Renal cortical epithelial cell (primary cell): ENCODE measurements at regions not wholly inside any gene's neighbourhood (a gene's known extent, or its start where the extent isn't known, plus 50 kb on each side); places are given as distances from the start of the nearest gene placed in this dataset.

Experiments
- DNase-seq: peaks from one replicate; pipeline ENCODE4 v3.0.0-alpha.2; 2011; ENCODE audit warnings: low read depth

DNA sequence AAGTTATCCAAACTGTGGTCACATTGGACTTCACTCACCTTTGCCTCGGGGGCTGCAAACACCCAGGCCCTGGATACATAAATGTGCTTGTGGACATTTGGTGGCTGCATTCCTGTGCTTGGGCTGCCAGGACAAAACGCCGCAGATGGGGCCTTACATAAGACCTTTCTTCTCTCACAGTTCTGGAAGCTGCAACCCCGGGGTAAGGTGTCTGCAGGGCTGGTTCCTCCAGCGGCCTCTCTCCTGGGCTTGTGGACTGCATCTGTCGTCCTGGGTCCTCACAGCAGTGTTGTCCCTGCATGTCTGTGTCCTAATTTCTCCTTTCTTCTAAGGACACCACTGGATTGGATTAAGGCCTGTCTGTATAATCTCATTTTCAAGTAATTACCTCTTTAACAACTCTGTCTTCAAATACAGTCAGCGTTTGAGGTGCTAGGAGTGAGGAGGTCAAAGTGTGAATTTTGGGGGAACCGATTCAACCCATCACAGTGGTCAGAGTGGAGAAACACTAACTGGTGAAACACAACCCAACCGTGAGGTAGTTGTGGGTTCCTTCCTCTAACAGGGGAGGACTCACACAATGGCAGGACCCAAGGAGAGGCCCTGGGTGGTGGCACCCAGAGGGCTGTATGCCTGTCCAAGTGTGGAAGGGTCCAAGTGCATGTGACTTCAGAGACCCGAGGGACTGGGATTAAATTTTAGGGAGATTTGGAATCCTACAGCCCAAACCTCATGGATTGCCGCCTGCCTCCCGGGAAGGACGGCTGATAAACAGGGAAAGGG lies 415.6 kb downstream of the IRX2 start:
- DNase-seq: no peak

DNA sequence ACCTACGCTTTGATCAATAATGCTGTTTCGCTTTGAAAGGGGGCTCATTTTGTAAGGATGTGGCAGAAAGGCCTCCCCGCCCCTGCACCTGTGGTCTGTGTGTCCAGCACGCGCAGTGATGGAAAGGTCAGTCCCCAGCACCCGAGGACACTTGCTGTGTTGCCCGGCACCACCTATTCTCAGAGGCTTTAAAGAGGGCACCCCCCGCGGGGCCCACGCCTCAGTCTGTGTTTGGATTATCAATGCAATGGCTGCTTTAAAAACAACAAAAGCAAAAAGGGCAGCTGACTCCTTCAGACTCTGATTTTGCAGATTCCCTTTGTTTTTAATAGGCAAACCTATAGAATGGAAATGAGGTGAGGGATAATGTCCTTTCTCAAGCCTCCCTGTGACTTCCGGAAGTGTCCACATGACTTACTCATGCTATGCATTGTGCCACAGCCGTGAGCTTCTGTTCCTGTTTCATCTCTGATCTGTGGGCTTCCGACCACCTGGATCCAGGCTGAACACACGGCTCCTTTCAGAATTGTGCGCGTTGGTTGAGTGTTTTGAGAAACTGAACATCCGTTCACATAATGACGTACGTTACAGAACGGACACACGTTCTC lies 416.2 kb downstream of the IRX2 start:
- no peak for DNase-seq

DNA sequence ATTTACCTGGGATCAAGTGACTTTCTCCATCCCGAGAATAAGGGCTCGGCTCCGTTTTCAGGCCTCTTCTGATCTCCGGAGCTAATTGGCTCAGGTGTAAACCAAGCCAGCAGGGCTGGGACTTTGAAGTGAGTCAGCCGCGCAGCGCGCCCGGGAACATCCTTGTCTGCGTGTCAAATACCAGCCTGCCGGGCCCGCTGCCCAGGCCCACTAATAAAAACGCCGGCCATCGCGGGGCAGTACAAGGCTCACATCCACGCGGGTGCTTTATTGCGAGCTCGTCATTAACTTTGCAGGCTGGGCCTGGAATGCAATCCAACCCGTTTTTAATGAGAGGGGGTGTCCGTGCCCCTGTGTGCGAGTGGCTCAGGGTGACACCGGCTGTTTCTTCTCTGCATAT lies 416.8 kb downstream of the IRX2 start:
- DNase-seq: no peak

DNA sequence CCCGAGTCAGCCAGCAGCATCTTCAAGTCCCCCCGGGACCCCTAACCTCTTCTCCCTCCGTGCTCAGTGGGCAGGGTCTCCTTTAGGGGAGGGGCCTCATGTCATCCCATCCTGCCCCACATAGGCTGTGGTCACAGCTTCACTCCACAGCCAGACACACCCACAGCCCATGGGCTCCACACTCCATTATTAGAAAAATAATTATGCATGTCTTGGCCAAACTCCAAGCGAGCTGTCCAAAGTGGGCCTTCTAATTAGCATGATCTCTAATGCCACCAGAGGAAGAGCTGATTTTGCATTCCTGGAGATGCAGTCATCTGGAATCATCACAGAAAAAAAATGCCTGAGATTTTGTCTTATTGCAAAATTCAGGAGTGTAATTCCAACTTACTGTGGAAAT lies 418.2 kb downstream of the IRX2 start:
- no peak for DNase-seq

DNA sequence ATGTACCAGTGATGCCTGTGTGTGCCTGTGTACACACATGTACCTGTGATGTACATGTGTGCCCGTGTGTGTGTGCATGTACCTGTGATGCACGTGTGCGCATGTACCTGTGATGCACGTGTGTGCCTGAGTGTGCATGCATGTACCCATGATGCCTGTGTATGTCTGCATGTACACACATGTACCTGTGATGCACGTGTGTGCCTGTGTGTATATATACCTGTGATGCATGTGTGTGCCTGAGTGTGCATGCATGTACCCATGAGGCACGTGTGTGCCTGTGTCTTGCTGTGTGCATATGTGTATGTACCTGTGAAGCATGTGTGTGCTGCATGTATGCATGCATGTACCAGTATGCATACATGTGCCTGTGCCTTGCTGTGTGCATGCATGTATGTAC lies 419.0 kb downstream of the IRX2 start:
- DNase-seq: no peak

DNA sequence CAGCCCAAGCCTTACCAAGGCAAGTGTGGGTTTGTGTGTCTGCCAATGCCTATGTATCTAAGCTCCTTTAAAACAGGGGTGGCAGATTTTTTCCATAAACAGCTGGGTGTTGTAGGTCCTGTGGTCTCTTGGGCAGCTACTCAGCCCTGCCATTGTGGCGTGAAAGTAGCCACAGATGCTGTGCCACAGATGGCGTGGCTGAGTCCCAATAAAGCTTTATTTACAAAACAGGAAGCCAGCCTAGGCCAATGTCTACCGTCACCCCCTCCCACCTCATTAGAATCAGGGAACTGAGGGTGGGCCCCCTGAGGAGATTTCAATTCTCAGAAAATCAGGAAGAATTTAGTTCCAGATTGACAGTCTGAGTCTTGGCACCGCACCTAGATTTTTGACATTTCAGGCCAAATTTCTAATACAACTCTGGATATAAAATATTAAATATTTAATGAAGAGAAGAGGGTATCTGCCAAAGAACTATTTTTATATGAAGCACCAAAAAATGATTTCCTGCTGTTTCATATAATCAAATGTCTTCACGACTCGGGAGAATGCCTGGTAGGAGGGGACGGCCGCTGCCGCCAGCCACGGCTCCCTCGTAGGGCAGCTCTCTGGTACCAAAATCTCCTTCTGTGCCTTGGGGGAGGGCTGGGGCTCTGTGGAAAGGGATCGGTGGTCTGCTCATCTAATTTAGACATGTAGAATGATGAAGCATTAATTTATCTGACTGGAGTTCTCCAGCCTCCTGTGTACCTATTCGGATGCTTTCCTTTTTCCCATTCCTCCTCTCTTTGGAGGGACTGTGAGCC lies 420.9 kb downstream of the IRX2 start:
- no peak for DNase-seq

DNA sequence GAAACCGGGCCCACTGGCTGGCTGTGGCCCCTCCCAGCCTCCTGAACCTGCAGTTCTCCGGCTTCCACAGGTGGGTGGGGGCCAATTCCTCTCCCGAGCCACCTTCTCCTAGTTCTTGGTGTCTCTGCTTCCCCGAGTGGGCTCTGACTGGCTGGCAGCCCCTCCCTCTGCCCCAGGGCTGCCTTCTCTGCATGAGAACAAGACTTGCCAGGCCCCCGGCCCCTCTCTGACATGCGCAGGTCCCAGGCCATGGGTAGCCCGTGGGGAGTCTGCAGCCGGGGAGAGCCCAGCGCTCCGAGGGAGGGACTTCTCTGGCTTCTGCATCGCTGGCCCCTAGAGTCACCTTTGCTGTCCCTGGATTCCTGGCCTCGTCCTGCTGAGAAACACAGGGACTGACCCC lies 421.7 kb downstream of the IRX2 start:
- no peak for DNase-seq

DNA sequence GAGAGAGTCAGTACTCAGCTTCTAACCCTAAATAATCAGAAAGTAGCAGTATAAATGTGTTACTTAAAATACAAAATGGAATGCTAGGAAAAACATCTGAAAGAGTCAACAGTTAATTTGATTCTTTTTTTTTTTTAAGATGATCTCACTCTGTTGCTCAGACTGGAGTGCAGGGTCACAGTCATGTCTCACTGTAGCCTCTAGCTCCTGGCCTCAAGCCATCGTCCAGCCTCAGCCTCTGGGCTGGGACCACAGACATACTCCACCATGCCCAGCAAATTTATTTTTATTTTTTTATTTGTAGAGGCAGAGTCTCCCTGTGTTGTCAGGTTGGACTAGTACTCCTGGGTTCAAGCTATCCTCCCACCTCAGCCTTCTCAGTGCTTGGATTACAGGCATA lies 424.9 kb downstream of the IRX2 start:
- no peak for DNase-seq

DNA sequence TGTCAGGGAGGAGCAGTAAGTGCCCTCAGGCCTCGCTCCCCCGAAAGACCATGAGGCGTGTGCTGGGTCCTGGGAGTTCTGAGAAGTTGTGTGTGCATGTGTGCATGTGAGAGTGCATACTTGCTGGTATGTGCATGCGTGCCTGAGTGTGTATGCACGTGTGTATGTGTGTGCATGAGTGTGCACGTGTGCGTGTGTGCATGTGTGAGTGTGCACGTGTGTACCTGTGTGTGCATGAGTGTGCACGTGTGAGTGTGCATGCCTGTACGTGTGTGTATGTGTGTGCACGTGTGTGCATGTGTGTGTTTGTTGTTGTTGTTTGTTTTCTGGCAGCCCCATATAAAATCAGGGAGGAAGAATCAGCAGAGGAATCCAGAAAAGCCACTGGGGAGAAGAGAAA lies 426.7 kb downstream of the IRX2 start:
- DNase-seq: no peak

DNA sequence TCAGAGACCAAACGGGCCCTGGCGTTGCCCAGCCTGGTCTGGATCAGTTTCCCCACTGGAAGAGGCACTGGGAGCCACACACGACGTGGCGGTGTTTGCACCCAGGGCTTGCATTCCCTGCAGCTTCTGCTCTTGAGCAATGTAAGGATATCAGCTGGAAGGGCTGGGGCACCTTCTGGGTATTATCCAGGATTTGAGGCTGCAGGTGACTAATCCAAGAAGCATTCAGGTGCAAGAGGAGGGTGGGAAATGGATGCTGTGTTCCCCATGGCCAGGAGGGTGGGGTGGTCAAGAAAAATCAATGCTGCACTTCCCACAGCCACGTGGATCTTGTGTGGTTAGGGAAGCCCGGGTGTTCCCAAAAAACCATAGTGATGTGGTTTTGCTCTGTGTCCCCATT lies 430.9 kb downstream of the IRX2 start:
- no peak for DNase-seq

DNA sequence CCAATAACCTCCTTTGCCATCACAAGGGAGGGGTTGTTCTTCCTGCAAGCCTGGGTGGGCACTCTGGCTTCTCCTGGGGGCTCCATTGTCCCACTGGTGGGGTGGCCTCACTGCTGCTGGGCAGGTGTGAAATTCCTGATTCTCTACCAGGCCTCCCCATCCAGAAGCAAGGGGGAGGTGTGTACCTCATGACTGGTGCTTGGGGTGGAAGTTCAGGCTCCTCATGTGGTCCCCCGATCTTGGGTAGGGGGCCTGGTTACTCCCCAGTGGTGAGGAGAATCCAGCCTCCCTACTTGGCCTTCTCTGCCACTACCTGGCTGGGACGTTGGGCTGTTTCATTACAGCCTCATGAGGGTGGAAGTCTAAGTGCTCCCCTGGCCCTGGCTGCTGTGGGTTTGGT lies 433.9 kb downstream of the IRX2 start:
- DNase-seq: no peak

DNA sequence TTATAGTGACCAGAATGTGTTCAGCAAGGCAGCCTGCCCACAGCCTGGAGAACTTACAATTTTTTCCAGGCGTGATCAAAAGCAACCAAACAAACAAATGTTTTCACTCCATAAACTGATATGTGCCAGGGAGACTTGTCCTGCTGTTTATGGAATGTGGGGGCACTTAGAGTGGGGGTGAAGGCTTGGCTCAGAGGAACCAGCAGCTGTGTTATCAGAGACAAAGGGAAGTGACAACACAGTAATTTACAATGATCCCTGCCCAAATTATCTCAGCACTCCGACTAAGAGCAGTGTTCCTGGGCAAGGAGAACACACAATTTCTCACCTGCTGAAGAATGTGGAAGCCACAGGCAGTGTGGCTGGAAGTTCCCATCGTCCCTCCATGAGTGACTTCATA lies 429.1 kb upstream of the IRX4 start:
- DNase-seq: no peak

DNA sequence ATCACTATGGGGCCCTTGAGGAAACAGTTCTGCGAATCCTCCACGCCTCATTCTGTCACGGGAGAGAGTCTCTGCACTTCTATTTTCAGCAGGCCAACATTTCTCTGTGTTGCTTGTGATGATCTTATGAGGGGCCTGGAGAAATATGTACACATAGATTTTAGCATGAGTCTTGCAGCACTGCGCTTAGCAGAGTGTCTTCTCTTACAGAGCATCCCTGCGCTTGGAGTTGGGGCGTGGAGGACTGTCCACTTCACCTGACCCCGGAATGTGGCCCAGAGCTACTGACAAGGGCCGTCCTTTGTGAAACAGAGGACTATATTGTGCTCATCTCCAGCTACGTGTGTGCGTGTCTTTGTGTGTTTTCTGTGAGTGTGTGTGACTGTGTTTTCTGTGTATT lies 428.2 kb upstream of the IRX4 start:
- no peak for DNase-seq

DNA sequence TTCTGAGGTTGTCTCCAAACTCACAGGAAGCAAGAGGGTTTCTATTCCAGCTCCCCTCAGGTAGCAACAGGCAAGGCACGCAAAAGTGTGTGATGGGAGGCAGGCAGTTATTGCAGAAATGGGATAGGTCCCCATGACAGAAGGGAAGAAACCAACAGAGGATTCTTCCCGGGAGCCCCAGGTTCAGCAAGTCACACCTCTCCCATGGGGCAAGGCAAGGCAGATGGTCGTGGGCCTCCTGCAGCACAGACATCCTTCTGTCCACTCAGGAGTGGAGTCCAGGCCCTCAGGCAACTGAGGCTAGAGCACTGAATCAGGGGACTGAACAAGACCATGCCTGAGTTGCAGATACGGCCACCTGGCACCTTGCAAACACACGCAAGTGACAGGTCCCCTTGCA lies 424.9 kb upstream of the IRX4 start:
- DNase-seq: no peak

DNA sequence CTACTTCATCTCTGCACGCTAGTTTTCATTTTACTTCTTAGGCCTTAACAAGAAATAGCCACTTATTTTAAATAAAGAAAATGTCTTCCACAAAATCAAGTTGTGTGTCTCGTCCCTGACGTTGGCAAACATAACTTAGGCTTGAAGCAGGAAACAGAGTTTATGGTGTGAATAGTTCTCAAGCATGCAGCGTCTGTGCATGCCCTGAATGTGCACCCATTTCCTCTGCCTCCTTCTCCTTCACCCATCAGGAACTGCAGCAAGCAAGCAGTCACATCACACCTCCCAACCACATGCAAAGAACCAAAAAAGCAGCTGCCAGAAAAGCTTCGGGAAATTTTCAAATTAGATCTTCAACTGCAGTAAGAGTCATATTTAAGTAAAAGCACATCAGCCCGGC lies 424.0 kb upstream of the IRX4 start:
- no peak for DNase-seq

DNA sequence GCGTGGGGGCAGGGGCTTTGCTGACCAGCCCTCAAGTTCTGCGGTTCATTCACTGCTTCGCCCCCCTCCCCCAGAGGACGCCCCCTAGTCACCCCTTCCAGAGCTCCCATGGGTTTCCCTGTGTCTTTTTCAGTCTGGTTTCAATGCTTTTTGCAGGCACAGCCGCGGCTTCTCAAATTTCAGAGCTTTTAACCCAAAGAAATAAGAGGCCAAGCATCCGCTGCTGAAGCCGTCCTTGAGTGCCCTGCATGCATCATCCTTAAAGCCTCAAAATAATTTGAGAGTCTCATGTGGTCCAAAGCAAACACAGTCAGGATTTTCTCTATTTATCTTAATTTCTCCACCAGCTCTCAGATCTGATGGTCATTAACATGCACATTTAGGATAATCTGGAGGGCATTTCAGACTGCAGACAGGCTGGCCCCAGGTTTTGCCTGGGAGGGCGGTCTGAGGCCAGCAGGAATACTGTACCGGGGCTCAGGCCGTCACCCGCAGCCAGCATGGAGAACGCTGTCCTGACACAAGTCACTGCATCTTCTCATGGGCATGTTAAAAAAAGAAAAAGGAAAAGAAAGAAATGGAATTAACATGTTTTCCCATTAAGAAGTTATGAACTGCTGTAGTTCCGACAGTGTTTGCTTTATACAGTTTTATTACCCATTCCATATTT lies 420.8 kb upstream of the IRX4 start:
- DNase-seq: no peak

DNA sequence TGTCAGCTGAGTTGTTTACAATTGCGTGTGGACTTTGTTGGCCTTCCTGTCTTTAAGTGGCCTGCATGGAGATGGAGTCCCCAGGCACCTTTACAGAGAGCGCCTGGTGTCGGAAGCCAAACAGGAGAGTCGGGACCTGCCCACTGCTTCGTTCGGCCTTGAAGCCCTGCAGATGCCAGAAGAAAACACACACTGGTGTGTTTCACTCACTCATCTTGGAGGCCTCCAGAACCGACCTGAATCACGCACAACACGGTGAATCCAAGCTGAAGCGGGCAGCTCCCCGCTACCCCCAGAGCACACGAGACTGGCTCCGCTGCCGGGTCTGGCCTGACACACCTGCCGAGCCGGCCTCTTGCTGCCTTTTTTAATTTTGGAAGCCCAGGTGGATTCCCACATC lies 419.4 kb upstream of the IRX4 start:
- no peak for DNase-seq

DNA sequence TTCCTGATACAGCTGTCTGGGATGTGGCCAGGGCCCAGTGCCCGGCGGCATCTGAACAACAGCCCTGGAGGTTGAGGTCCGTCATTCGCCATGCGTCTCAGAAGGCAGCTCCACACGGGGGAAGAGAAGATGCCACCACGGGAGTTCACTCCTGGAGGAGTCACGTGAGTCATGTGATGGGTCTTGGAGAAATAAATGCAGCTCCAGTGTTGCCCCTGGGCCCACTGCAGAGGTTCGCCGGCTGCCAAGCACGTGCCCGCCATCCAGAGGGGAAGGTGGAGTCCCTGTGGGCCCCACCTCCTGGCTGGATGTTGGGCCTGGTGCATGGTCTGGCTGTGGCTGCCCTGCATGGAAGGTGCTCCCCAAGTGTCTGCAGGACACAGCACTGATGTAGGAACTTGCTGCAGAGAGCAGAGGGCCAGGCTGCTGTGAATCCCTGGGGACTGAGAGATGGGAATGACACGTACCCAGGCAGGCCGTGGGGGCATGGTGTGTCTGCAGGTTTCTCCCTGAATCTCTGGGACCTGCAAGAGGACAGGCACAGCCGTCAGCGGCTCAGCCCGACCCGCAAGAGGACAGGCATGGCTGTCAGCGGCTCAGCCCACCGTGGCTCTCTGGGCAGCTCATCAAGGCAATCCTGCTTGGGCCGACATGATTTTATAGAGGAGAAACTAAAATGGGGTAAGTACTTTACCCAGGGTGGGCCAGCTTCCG lies 418.3 kb upstream of the IRX4 start:
- no peak for DNase-seq

DNA sequence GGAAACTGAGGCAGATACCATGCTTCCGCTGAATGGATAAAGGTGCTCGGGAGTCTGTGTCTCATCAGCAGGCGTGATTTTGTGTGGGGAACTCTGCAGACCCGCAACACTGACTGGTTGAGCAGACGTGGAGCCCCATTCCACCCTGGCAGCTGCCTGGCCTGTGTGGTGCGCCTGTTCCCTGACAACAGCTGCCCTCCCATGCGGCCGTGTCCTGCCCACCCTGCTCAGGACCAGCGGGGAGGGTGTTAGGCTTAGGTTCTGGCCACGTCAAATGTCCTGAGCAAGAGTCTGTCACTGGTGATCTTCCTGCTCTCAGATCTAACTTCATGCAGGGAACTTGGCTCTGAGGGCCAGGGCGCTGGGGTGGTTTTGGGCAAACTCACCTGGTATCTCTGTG lies 417.7 kb upstream of the IRX4 start:
- DNase-seq: no peak

DNA sequence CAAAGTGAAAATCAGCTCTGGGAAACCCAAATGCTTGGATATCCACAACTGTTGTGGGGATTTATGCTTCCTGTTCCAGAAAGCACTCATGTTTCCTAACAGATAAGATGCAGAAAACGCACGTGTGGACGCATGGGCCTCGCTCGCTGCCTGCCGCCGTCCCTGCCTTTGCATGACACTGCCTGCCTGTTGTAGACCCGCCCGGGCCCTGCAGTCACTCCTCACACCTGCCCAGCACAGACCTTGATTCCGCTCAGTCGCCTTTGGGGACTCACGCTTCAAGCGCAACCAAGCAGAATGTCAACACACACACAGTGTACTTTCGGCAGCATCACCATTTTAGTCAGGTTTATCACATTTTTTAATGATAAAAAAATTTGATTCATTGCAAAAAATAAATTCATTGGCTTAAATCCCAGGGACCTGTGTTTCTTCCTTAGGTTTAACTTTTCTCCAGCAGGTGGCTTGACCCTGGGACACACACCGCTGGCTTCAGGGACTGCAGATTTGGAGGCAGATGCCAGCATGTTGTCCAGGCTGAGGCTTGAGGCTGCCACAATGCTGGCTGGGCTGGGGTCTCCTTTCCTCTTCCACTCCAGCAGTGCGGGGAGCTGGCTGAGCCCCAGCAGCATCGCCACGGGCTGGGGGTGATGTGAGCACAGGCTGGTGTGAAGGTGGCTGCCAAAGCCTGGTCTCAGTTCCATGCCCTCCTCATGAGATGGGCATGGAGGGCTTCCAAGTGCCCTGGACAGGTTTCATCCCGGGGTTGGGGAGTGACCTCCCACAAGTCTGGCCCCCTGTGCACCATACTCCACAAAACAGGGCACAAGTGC lies 416.9 kb upstream of the IRX4 start:
- no peak for DNase-seq

DNA sequence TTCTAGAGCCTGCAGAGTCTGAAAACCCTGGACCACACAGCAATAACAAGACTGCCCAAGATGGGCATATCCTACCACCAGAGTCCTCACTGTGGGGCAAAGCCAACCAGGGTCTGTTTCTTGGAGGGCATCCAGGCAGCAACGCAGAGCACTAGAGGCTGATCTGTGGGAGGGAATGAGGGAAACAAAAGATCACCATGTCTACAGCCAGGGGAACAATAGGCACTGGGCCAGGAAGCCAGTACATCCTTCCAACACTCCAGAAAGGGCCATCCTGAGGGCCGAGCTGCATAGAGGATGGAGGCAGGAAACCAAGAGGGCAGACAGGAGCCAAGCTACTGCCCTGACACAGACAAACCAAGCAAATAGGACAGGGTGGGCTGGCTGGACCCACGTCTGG lies 416.1 kb upstream of the IRX4 start:
- DNase-seq: no peak
